SK-N-MC (cell line): ENCODE measurements at regions not wholly inside any gene's neighbourhood (a gene's known extent, or its start where the extent isn't known, plus 50 kb on each side); places are given as distances from the start of the nearest gene placed in this dataset.
A peak's percentile ranks its signal among the peaks of the same experiment; 100 is the strongest.

ENCODE experiments used
- DNase-seq: peaks from one replicate; pipeline ENCODE4 v3.0.0-alpha.2; 2011; ENCODE audit warnings: low read depth, low spot score
- H3K27ac ChIP-seq: fragments of 200-600 bp; sonication (generic); 2 replicates; pipeline ENCODE4 v1.5.1; 2016; ENCODE audit warnings: mixed run types
- H3K36me3 ChIP-seq: fragments of 200-600 bp; sonication (generic); 2 replicates; pipeline ENCODE4 v1.6.1; 2017; ENCODE audit warnings: antibody characterized with exemption, low read length, mixed read lengths; ENCODE audit not compliant: insufficient read depth
- H3K4me3 ChIP-seq: fragments of 200-600 bp; sonication (generic); 2 replicates; pipeline ENCODE4 v1.5.1; 2016
- H3K9ac ChIP-seq: fragments of 200-600 bp; sonication (generic); 2 replicates; pipeline ENCODE4 v1.8.0; 2017; ENCODE audit warnings: mixed run types, mixed read lengths; ENCODE audit not compliant: insufficient read length
- H3K9me3 ChIP-seq: fragments of 200-600 bp; sonication (generic); 2 replicates; pipeline ENCODE4 v1.6.1; 2017; ENCODE audit warnings: low read depth, mild to moderate bottlenecking, antibody characterized with exemption, low read length, moderate library complexity, mixed read lengths
- EZH2 ChIP-seq: fragments of 200-600 bp; sonication (generic); IDR thresholded peaks from one replicate; pipeline ENCODE4 v1.6.1; 2017; ENCODE audit warnings: antibody characterized with exemption
- FOXP2 ChIP-seq: optimal IDR thresholded peaks from 2 replicates; pipeline ENCODE3; 2011; ENCODE audit warnings: mild to moderate bottlenecking, moderate library complexity; ENCODE audit not compliant: insufficient read depth; ENCODE audit errors: extremely low read length, control extremely low read depth
- POLR2AphosphoS5 ChIP-seq: IDR thresholded peaks from 2 replicates; pipeline ENCODE4 v1.6.1; 2012; ENCODE audit warnings: mild to moderate bottlenecking, low read depth, low read length, borderline replicate concordance

GRCh38 chr1:217184854-217185253, 446.0 kb downstream of the GPATCH2 start:
- Histone ChIP-seq H3K4me3 (no peak overlapping the region), H3K9me3 (no peaks in the 10 kb centered on the region), H3K9ac (no peak overlapping the region), H3K36me3 (no peaks in the 10 kb centered on the region), H3K27ac (no peak overlapping the region)
- no peak for TF ChIP-seq POLR2AphosphoS5
- TF ChIP-seq EZH2, result no peak
- no peak for TF ChIP-seq FOXP2
- DNase-seq, result no peak

GRCh38 chr1:217182992-217183391, 447.9 kb downstream of the GPATCH2 start:
- TF ChIP-seq EZH2, result no peak
- TF ChIP-seq FOXP2, result no peak
- no peak for TF ChIP-seq POLR2AphosphoS5
- no peak for DNase-seq
- Histone ChIP-seq H3K9ac (no peak overlapping the region), H3K36me3 (no peaks in the 10 kb centered on the region), H3K27ac (no peak overlapping the region), H3K9me3 (no peaks in the 10 kb centered on the region), H3K4me3 (no peak overlapping the region)

GRCh38 chr1:217181756-217182155, 449.1 kb downstream of the GPATCH2 start:
- H3K27ac ChIP-seq, result no peak overlapping the region
- H3K4me3 ChIP-seq, result no peak overlapping the region; the same call in 1 of the 2 replicates
- no peak overlapping the region for H3K9ac ChIP-seq
- no peaks in the 10 kb centered on the region for H3K36me3 ChIP-seq
- no peak for DNase-seq
- TF ChIP-seq POLR2AphosphoS5 (no peak), FOXP2 (no peak), EZH2 (no peak)
- H3K9me3 ChIP-seq, result no peaks in the 10 kb centered on the region

GRCh38 chr1:217181176-217181746, 449.6 kb downstream of the GPATCH2 start:
- no peak overlapping the region for H3K9ac ChIP-seq
- no peaks in the 10 kb centered on the region for H3K36me3 ChIP-seq
- peak overlapping the region; percentile 15; the same call in 1 of the 2 replicates for H3K4me3 ChIP-seq
- no peak for TF ChIP-seq FOXP2
- TF ChIP-seq EZH2, result no peak
- TF ChIP-seq POLR2AphosphoS5, result no peak
- H3K9me3 ChIP-seq, result no peaks in the 10 kb centered on the region
- H3K27ac ChIP-seq, result no peak overlapping the region; the same call in 1 of the 2 replicates
- DNase-seq, result no peak

- Histone ChIP-seq H3K9me3 (no peaks in the 10 kb centered on the region), H3K36me3 (no peaks in the 10 kb centered on the region), H3K27ac (no peak overlapping the region), H3K9ac (no peak overlapping the region), H3K4me3 (no peak overlapping the region)
- DNase-seq, result no peak
- TF ChIP-seq EZH2 (no peak), FOXP2 (no peak), POLR2AphosphoS5 (no peak)
Measured at GRCh38 chr1:217180443-217180842, 450.4 kb downstream of the GPATCH2 start.

- no peak overlapping the region for H3K27ac ChIP-seq
- DNase-seq, result no peak
- no peak overlapping the region for H3K4me3 ChIP-seq
- H3K9me3 ChIP-seq, result no peaks in the 10 kb centered on the region
- TF ChIP-seq POLR2AphosphoS5 (no peak), FOXP2 (no peak), EZH2 (no peak)
- H3K9ac ChIP-seq, result no peak overlapping the region
- no peaks in the 10 kb centered on the region for H3K36me3 ChIP-seq
Measured at GRCh38 chr1:217164403-217164802, 441.2 kb upstream of the ESRRG start.

GRCh38 chr1:217153361-217153760, 430.1 kb upstream of the ESRRG start:
- no peak overlapping the region for H3K4me3 ChIP-seq
- TF ChIP-seq POLR2AphosphoS5 (no peak), FOXP2 (no peak)
- no peaks in the 10 kb centered on the region for H3K9me3 ChIP-seq
- no peaks in the 10 kb centered on the region for H3K36me3 ChIP-seq
- H3K27ac ChIP-seq, result no peak overlapping the region
- no peak for DNase-seq
- H3K9ac ChIP-seq, result no peak overlapping the region

- no peak for DNase-seq
- H3K9ac ChIP-seq, result no peak overlapping the region
- no peaks in the 10 kb centered on the region for H3K9me3 ChIP-seq
- no peak overlapping the region for H3K4me3 ChIP-seq
- no peak overlapping the region for H3K27ac ChIP-seq
- TF ChIP-seq EZH2, result no peak
- TF ChIP-seq FOXP2, result no peak
- TF ChIP-seq POLR2AphosphoS5, result no peak
- no peaks in the 10 kb centered on the region for H3K36me3 ChIP-seq
Measured at GRCh38 chr1:217150366-217150765, 427.1 kb upstream of the ESRRG start.

- Histone ChIP-seq H3K27ac (no peak overlapping the region), H3K9me3 (no peaks in the 10 kb centered on the region), H3K36me3 (no peaks in the 10 kb centered on the region), H3K4me3 (no peak overlapping the region), H3K9ac (no peak overlapping the region)
- no peak for TF ChIP-seq FOXP2
- no peak for TF ChIP-seq EZH2
- no peak for TF ChIP-seq POLR2AphosphoS5
- no peak for DNase-seq
Measured at GRCh38 chr1:217149791-217150190, 426.6 kb upstream of the ESRRG start.
